HUES6 (cell line): ENCODE measurements at regions not wholly inside any gene's neighbourhood (a gene's known extent, or its start where the extent isn't known, plus 50 kb on each side); places are given as distances from the start of the nearest gene placed in this dataset.

Experiments
- H3K27ac ChIP-seq: 2 replicates; pipeline ENCODE4 v1.7.0; 2013; ENCODE audit warnings: low read depth, mild to moderate bottlenecking, low read length, inconsistent platforms
- H3K27me3 ChIP-seq: 2 replicates; pipeline ENCODE4 v1.6.1; 2013; ENCODE audit warnings: low read length; ENCODE audit not compliant: control insufficient read depth, insufficient read depth
- H3K36me3 ChIP-seq: 2 replicates; pipeline ENCODE4 v1.6.1; 2013; ENCODE audit warnings: low read length; ENCODE audit not compliant: control insufficient read depth, insufficient read depth
- H3K4me1 ChIP-seq: 2 replicates; pipeline ENCODE4 v1.6.1; 2013; ENCODE audit warnings: low read length; ENCODE audit not compliant: control insufficient read depth, insufficient read depth
- H3K4me3 ChIP-seq: 2 replicates; pipeline ENCODE4 v1.5.1; 2013; ENCODE audit warnings: low read depth, low read length
- H3K9ac ChIP-seq: one replicate; pipeline ENCODE4 v1.6.1; 2013; ENCODE audit warnings: mild to moderate bottlenecking, low read length
- H3K9me3 ChIP-seq: 2 replicates; pipeline ENCODE4 v1.6.1; 2013; ENCODE audit warnings: low read depth, low read length; ENCODE audit not compliant: control insufficient read depth, insufficient read depth

GRCh38 chr1:194105381-194105780, 919.0 kb upstream of the B3GALT2 start:
- Histone ChIP-seq H3K27ac (no peak overlapping the region), H3K27me3 (no peaks in the 10 kb centered on the region), H3K9ac (no peak overlapping the region), H3K36me3 (no peaks in the 10 kb centered on the region), H3K9me3 (no peaks in the 10 kb centered on the region), H3K4me3 (no peak overlapping the region), H3K4me1 (no peaks in the 10 kb centered on the region)

- Histone ChIP-seq H3K4me1 (no peaks in the 10 kb centered on the region), H3K27me3 (no peaks in the 10 kb centered on the region), H3K27ac (no peak overlapping the region), H3K9ac (no peak overlapping the region), H3K36me3 (no peaks in the 10 kb centered on the region), H3K4me3 (no peak overlapping the region), H3K9me3 (no peaks in the 10 kb centered on the region)
Measured at GRCh38 chr1:194104247-194104844, 917.9 kb upstream of the B3GALT2 start.

GRCh38 chr1:194103516-194104246, 917.3 kb upstream of the B3GALT2 start:
- H3K27me3 ChIP-seq: no peaks in the 10 kb centered on the region
- H3K9me3 ChIP-seq: no peaks in the 10 kb centered on the region
- H3K4me3 ChIP-seq: no peak overlapping the region
- H3K4me1 ChIP-seq: no peaks in the 10 kb centered on the region
- H3K36me3 ChIP-seq: no peaks in the 10 kb centered on the region
- H3K9ac ChIP-seq: no peak overlapping the region
- H3K27ac ChIP-seq: no peak overlapping the region

- H3K9ac ChIP-seq: no peak overlapping the region
- H3K4me3 ChIP-seq: no peak overlapping the region
- no peaks in the 10 kb centered on the region for H3K27me3 ChIP-seq
- no peaks in the 10 kb centered on the region for H3K36me3 ChIP-seq
- H3K4me1 ChIP-seq: no peaks in the 10 kb centered on the region
- H3K9me3 ChIP-seq: no peaks in the 10 kb centered on the region
- H3K27ac ChIP-seq: no peak overlapping the region
Measured at GRCh38 chr1:194103101-194103500, 916.7 kb upstream of the B3GALT2 start.

- H3K4me3 ChIP-seq: no peak overlapping the region
- H3K9ac ChIP-seq: no peak overlapping the region
- H3K27me3 ChIP-seq: no peaks in the 10 kb centered on the region
- H3K36me3 ChIP-seq: no peaks in the 10 kb centered on the region
- H3K9me3 ChIP-seq: no peaks in the 10 kb centered on the region
- no peak overlapping the region for H3K27ac ChIP-seq
- no peaks in the 10 kb centered on the region for H3K4me1 ChIP-seq
Measured at GRCh38 chr1:194102607-194103006, 916.2 kb upstream of the B3GALT2 start.

GRCh38 chr1:194084755-194085154, 898.3 kb upstream of the B3GALT2 start:
- Histone ChIP-seq H3K9ac (no peak overlapping the region), H3K4me3 (no peak overlapping the region), H3K9me3 (no peaks in the 10 kb centered on the region), H3K36me3 (no peaks in the 10 kb centered on the region), H3K27ac (no peak overlapping the region), H3K4me1 (no peaks in the 10 kb centered on the region), H3K27me3 (no peaks in the 10 kb centered on the region)

- H3K9me3 ChIP-seq: no peaks in the 10 kb centered on the region
- H3K4me1 ChIP-seq: no peaks in the 10 kb centered on the region
- H3K36me3 ChIP-seq: no peaks in the 10 kb centered on the region
- H3K4me3 ChIP-seq: no peak overlapping the region
- H3K27ac ChIP-seq: no peak overlapping the region
- no peak overlapping the region for H3K9ac ChIP-seq
- no peaks in the 10 kb centered on the region for H3K27me3 ChIP-seq
Measured at GRCh38 chr1:194081444-194081843, 895.0 kb upstream of the B3GALT2 start.

GRCh38 chr1:194080826-194081225, 894.4 kb upstream of the B3GALT2 start:
- no peak overlapping the region for H3K27ac ChIP-seq
- no peaks in the 10 kb centered on the region for H3K36me3 ChIP-seq
- H3K4me3 ChIP-seq: no peak overlapping the region
- H3K9me3 ChIP-seq: no peaks in the 10 kb centered on the region
- H3K4me1 ChIP-seq: no peaks in the 10 kb centered on the region
- no peaks in the 10 kb centered on the region for H3K27me3 ChIP-seq
- no peak overlapping the region for H3K9ac ChIP-seq

GRCh38 chr1:194078765-194079164, 892.4 kb upstream of the B3GALT2 start:
- Histone ChIP-seq H3K36me3 (no peaks in the 10 kb centered on the region), H3K4me1 (no peaks in the 10 kb centered on the region), H3K4me3 (no peak overlapping the region), H3K27me3 (no peaks in the 10 kb centered on the region), H3K9ac (no peak overlapping the region), H3K27ac (no peak overlapping the region), H3K9me3 (no peaks in the 10 kb centered on the region)

GRCh38 chr1:194076646-194077045, 890.2 kb upstream of the B3GALT2 start:
- Histone ChIP-seq H3K4me3 (no peak overlapping the region), H3K9me3 (no peaks in the 10 kb centered on the region), H3K36me3 (no peaks in the 10 kb centered on the region), H3K27me3 (no peaks in the 10 kb centered on the region), H3K9ac (no peak overlapping the region), H3K4me1 (no peaks in the 10 kb centered on the region), H3K27ac (no peak overlapping the region)

- H3K27ac ChIP-seq: no peak overlapping the region
- no peak overlapping the region for H3K9ac ChIP-seq
- H3K4me3 ChIP-seq: no peak overlapping the region
- no peaks in the 10 kb centered on the region for H3K27me3 ChIP-seq
- no peaks in the 10 kb centered on the region for H3K4me1 ChIP-seq
- H3K36me3 ChIP-seq: no peaks in the 10 kb centered on the region
- H3K9me3 ChIP-seq: no peaks in the 10 kb centered on the region
Measured at GRCh38 chr1:194073833-194074232, 887.4 kb upstream of the B3GALT2 start.
